Endothelial cell (in vitro differentiated cells): ENCODE measurements at regions not wholly inside any gene's neighbourhood (a gene's known extent, or its start where the extent isn't known, plus 50 kb on each side); places are given as distances from the start of the nearest gene placed in this dataset.

Source experiments
- DNase-seq: peaks from one replicate; pipeline ENCODE4 v3.0.0; 2021; ENCODE audit warnings: low spot score
- H3K27ac Mint-ChIP-seq: one replicate; pipeline ENCODE4 v1.8.0; 2021; ENCODE audit warnings: mixed read lengths, inconsistent platforms; ENCODE audit not compliant: unreplicated experiment
- H3K27me3 Mint-ChIP-seq: one replicate; pipeline ENCODE4 v1.8.0; 2021; ENCODE audit warnings: mild to moderate bottlenecking, moderate library complexity, mixed read lengths, inconsistent platforms; ENCODE audit not compliant: unreplicated experiment
- H3K36me3 Mint-ChIP-seq: one replicate; pipeline ENCODE4 v1.8.0; 2021; ENCODE audit warnings: mild to moderate bottlenecking, low read depth, mixed read lengths, inconsistent platforms; ENCODE audit not compliant: unreplicated experiment
- H3K4me1 Mint-ChIP-seq: one replicate; pipeline ENCODE4 v1.8.0; 2021; ENCODE audit warnings: mild to moderate bottlenecking, mixed read lengths, inconsistent platforms; ENCODE audit not compliant: unreplicated experiment
- H3K4me3 Mint-ChIP-seq: one replicate; pipeline ENCODE4 v1.8.0; 2021; ENCODE audit warnings: mild to moderate bottlenecking, mixed read lengths, inconsistent platforms; ENCODE audit not compliant: unreplicated experiment
- H3K9me3 Mint-ChIP-seq: one replicate; pipeline ENCODE4 v1.8.0; 2021; ENCODE audit warnings: mixed read lengths, inconsistent platforms; ENCODE audit not compliant: unreplicated experiment
- TF ChIP-seq, protein P1 (sequence below): fragments of 200-600 bp; sonication (generic); IDR thresholded peaks from one replicate; pipeline ENCODE4 v1.5.0; 2021; ENCODE audit warnings: antibody characterized with exemption; ENCODE audit not compliant: unreplicated experiment

DNA sequence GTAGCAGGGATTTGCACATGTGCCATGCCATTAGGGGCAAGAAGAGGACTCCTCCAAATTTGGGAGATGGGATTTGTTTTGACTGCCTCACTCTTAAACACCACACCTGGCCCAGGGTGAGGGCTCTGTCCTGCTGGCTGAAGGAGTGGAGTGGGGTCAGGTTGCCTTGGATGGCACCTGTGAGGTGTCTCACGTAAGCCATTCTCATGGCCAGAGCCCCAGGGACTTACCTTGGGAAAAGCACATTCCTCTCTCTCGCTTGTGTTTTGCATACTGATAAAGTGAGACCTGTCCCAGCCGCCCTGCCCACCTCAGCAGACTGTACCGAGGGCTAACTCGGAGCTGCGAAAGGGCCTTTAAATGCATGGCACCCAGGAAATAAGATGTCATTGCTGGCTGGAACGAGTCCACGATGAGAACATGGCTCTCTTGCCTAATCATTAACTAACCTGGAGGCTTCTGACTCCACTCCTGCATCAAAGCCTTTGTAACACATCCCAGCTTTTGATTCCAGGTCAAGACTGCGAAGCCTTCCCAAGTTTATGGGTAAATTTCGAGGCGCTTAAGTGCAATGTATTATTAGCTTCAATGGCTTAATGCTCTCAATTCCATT, 184.0 kb upstream of the RNF32 start:
- Mint-ChIP-seq H3K36me3 (no peaks in the 10 kb centered on the region), H3K9me3 (no peaks in the 10 kb centered on the region), H3K4me1 (peaks cover 5% of the 10 kb centered on the region), H3K4me3 (no peak overlapping the region), H3K27ac (no peak overlapping the region), H3K27me3 (peaks cover 2% of the 10 kb centered on the region)
- TF ChIP-seq, protein P1, sequence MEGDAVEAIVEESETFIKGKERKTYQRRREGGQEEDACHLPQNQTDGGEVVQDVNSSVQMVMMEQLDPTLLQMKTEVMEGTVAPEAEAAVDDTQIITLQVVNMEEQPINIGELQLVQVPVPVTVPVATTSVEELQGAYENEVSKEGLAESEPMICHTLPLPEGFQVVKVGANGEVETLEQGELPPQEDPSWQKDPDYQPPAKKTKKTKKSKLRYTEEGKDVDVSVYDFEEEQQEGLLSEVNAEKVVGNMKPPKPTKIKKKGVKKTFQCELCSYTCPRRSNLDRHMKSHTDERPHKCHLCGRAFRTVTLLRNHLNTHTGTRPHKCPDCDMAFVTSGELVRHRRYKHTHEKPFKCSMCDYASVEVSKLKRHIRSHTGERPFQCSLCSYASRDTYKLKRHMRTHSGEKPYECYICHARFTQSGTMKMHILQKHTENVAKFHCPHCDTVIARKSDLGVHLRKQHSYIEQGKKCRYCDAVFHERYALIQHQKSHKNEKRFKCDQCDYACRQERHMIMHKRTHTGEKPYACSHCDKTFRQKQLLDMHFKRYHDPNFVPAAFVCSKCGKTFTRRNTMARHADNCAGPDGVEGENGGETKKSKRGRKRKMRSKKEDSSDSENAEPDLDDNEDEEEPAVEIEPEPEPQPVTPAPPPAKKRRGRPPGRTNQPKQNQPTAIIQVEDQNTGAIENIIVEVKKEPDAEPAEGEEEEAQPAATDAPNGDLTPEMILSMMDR, result no peak
- DNase-seq, result no peak

DNA sequence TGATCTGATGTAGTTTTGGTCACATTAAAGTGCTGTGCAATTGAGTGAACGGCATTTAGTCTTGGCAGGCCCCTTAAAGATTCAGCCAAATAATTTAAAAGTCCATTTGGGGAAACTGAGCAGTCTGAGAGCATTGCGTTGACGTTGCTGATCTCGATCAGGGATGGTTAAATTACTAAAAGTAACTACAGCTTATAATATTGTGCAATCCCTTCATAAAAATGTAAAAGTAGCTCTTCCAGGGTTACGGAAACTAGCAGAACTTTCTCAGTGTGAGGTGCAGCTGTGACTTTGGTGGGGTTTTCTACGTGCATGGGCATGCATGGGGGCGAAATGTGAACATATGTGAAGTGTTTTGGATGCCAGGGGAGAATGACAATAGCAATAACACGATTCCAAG, 184.5 kb upstream of the RNF32 start:
- H3K36me3 Mint-ChIP-seq, result no peaks in the 10 kb centered on the region
- no peak overlapping the region for H3K27ac Mint-ChIP-seq
- TF ChIP-seq, protein P1, result no peak
- H3K9me3 Mint-ChIP-seq, result no peaks in the 10 kb centered on the region
- H3K4me1 Mint-ChIP-seq, result peaks cover 5% of the 10 kb centered on the region
- no peak for DNase-seq
- H3K4me3 Mint-ChIP-seq, result no peak overlapping the region
- peaks cover 2% of the 10 kb centered on the region for H3K27me3 Mint-ChIP-seq

DNA sequence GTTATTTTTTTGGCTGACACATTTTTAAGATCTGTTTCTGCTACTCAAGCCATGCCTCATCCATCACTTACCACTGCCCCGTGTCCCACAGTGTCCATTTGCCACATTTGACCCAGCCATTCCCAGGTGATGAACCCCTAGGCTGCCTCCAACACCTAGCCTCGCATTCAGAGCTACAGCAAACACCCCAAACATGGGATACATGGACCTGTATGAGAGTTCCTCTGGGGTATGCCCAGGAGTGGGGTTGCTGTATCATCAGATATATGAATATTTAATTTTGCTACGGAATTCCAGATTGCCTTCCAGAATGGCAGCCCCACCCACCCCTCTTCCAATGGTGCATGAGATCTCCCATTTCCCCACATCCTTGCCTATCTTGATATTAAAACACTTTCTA, 190.1 kb upstream of the RNF32 start:
- no peaks in the 10 kb centered on the region for H3K36me3 Mint-ChIP-seq
- no peak for DNase-seq
- no peaks in the 10 kb centered on the region for H3K27me3 Mint-ChIP-seq
- TF ChIP-seq, protein P1, result no peak
- H3K4me3 Mint-ChIP-seq, result no peak overlapping the region
- no peaks in the 10 kb centered on the region for H3K4me1 Mint-ChIP-seq
- H3K27ac Mint-ChIP-seq, result no peak overlapping the region
- H3K9me3 Mint-ChIP-seq, result no peaks in the 10 kb centered on the region

DNA sequence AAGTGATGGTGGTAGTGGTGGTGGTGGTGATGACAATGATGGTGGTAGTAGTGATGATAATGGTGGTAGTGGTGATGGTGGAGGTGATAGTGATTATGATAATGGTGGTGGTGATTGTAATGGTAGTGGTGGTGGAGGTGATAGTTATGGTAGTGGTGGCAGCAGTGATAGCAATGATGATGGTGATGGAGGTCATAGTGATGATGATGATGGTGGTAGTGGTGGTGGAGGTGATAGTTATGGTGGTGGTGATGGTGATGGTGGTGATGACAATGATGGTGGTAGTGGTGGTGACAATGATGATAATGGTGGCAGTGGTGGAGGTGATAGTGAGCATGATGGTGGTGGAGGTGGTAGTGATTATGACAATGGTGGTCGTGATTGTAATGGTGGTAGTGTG, 191.7 kb upstream of the RNF32 start:
- H3K36me3 Mint-ChIP-seq, result no peaks in the 10 kb centered on the region
- no peaks in the 10 kb centered on the region for H3K4me1 Mint-ChIP-seq
- TF ChIP-seq, protein P1, result no peak
- no peak overlapping the region for H3K4me3 Mint-ChIP-seq
- no peak for DNase-seq
- H3K9me3 Mint-ChIP-seq, result no peaks in the 10 kb centered on the region
- H3K27me3 Mint-ChIP-seq, result no peaks in the 10 kb centered on the region
- no peak overlapping the region for H3K27ac Mint-ChIP-seq

DNA sequence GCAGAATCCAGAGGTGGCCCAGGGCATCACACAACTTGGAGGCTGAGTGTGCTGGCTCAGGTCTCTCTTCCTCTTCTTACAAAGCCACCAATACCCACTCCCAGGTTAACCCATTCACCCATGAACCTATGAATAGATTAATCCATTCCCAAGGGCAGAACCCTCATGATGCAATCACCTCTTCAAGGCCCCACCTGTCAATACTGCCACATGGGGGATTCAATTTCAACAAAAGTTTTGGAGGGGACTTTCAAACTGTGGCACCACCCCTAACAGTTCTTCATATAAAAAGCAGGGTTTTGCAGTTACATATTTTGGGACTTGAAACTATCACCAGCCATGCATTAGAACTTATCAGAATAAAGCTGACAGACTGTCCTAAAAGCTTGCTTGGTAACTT, 193.6 kb upstream of the RNF32 start:
- H3K27me3 Mint-ChIP-seq, result no peaks in the 10 kb centered on the region
- TF ChIP-seq, protein P1, result no peak
- no peak overlapping the region for H3K4me3 Mint-ChIP-seq
- H3K27ac Mint-ChIP-seq, result no peak overlapping the region
- no peaks in the 10 kb centered on the region for H3K36me3 Mint-ChIP-seq
- no peak for DNase-seq
- no peaks in the 10 kb centered on the region for H3K9me3 Mint-ChIP-seq
- no peaks in the 10 kb centered on the region for H3K4me1 Mint-ChIP-seq
